Natural killer cell (primary cell): ENCODE measurements at regions not wholly inside any gene's neighbourhood (a gene's known extent, or its start where the extent isn't known, plus 50 kb on each side); places are given as distances from the start of the nearest gene placed in this dataset.

Experiments used
- ATAC-seq, 3 donors: fragments of 150-1000 bp in 2 of 3; fragments of 200-7000 bp in 1 of 3; cut with Tn5 transposase; 1 replicate in 1 of 3; 2 replicates in 2 of 3; pipeline ENCODE4 v1.10.0; 2021; ENCODE audit warnings: mild to moderate bottlenecking in 2 of 3, moderate library complexity in 2 of 3
- DNase-seq, 2 donors: peaks; one replicate each; pipeline versions ENCODE4 v3.0.0 to v3.0.0-alpha.2; 2013 to 2021; ENCODE audit warnings: mixed read lengths in 1 of 2
- H3K27ac ChIP-seq: one replicate; pipeline ENCODE4 v1.5.1; 2013; ENCODE audit warnings: mild to moderate bottlenecking, low read length
- H3K27me3 ChIP-seq: one replicate; pipeline ENCODE4 v1.6.1; 2013; ENCODE audit warnings: low read length; ENCODE audit not compliant: control insufficient read depth, insufficient read depth
- H3K36me3 ChIP-seq: one replicate; pipeline ENCODE4 v1.6.1; 2013; ENCODE audit warnings: low read length; ENCODE audit not compliant: control insufficient read depth, insufficient read depth
- H3K4me1 ChIP-seq: one replicate; pipeline ENCODE4 v1.6.1; 2013; ENCODE audit warnings: low read length; ENCODE audit not compliant: control insufficient read depth, insufficient read depth
- H3K4me3 ChIP-seq: one replicate; pipeline ENCODE4 v1.5.1; 2013; ENCODE audit warnings: low read length
- H3K9me3 ChIP-seq: one replicate; pipeline ENCODE4 v1.6.1; 2013; ENCODE audit warnings: low read length; ENCODE audit not compliant: control insufficient read depth, insufficient read depth
- H3K27ac Mint-ChIP-seq, 2 donors: one replicate each; pipeline ENCODE4 v1.8.0; 2022; ENCODE audit warnings: mild to moderate bottlenecking in 2 of 2, mixed read lengths in 2 of 2, moderate library complexity in 1 of 2
- H3K27me3 Mint-ChIP-seq, 2 donors: one replicate each; pipeline ENCODE4 v1.8.0; 2022; ENCODE audit warnings: low read depth in 2 of 2, mixed read lengths in 2 of 2
- H3K36me3 Mint-ChIP-seq: one replicate; pipeline ENCODE4 v1.8.0; 2022; ENCODE audit warnings: mixed read lengths
- H3K4me1 Mint-ChIP-seq, 2 donors: one replicate each; pipeline ENCODE4 v1.8.0; 2022; ENCODE audit warnings: mixed read lengths in 2 of 2
- H3K4me3 Mint-ChIP-seq: one replicate; pipeline ENCODE4 v1.8.0; 2022; ENCODE audit warnings: mild to moderate bottlenecking, moderate library complexity, mixed read lengths
- H3K9me3 Mint-ChIP-seq, 2 donors: one replicate each; pipeline ENCODE4 v1.8.0; 2022; ENCODE audit warnings: mixed read lengths in 2 of 2
- WGBS: methylation state at CpG from one replicate; pipeline ENCODE4 v1.1.7; 2013; ENCODE audit warnings: missing lambda C conversion rate; ENCODE audit not compliant: insufficient coverage; 5-methylcytosine and 5-hydroxymethylcytosine counted together
- intact Hi-C: fragments of 100-400 bp; cut with micrococcal nuclease; formaldehyde crosslinking; loops from one replicate; pipeline ENCODE4 v1.14.2; 2022
- TF ChIP-seq, protein P1 (sequence below): fragments of 200-600 bp; IDR thresholded peaks from one replicate; pipeline ENCODE4 v1.8.0; 2022; ENCODE audit warnings: antibody characterized with exemption

- H3K4me1 Mint-ChIP-seq: no peaks in the 10 kb centered on the region
Observed at GRCh38 chr4:182174979-182175378, 68.2 kb upstream of the TENM3 start.

DNA sequence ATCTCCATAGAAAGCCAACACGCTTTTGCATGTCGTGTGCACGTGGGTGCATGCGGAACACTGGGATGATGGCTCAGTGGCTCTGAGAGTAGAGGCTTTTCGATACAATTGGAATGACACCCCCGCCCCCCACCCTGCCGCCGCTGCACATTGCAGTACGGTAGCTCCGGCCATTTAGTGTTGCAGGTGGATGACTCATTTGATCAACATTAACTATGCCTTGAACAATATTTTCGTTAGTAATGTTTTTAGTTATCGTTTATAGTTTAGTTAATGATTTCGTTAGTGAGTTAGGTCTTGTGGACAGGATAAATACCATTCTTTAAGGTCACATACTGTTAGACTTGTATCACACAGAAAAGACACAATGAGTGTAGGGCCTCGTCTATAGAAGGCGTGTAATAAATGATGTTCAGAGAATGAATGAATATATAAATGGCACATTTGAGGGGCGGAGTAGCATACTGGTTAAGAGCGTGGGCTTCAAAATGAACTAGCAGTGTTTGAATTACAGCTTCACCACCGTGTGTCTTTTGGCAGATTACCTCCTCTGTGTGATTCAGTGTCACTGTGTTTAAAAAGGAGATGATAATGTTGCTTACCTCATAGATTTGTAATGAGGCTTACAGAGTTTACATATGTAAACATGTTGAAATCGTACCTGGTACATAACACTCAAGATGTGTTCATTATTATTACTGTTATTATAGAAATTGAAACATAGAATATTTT lies 67.2 kb upstream of the TENM3 start:
- Histone ChIP-seq H3K27ac (no peak overlapping the region), H3K36me3 (no peaks in the 10 kb centered on the region), H3K27me3 (no peaks in the 10 kb centered on the region), H3K4me3 (no peak overlapping the region), H3K9me3 (no peaks in the 10 kb centered on the region), H3K4me1 (no peaks in the 10 kb centered on the region)
- ATAC-seq: no peak
- WGBS: 89% methylated on average over 17 of the region's 19 CpGs
- no peaks in the 10 kb centered on the region for H3K4me1 Mint-ChIP-seq
- DNase-seq: no peak
- no peaks in the 10 kb centered on the region for H3K27me3 Mint-ChIP-seq
- no peaks in the 10 kb centered on the region for H3K36me3 Mint-ChIP-seq
- no peak overlapping the region for H3K27ac Mint-ChIP-seq
- H3K4me3 Mint-ChIP-seq: no peak overlapping the region
- intact Hi-C loops: no loop called here
- peaks cover 0 to 2% of the 10 kb centered on the region in 2 donors for H3K9me3 Mint-ChIP-seq
- TF ChIP-seq, protein P1, sequence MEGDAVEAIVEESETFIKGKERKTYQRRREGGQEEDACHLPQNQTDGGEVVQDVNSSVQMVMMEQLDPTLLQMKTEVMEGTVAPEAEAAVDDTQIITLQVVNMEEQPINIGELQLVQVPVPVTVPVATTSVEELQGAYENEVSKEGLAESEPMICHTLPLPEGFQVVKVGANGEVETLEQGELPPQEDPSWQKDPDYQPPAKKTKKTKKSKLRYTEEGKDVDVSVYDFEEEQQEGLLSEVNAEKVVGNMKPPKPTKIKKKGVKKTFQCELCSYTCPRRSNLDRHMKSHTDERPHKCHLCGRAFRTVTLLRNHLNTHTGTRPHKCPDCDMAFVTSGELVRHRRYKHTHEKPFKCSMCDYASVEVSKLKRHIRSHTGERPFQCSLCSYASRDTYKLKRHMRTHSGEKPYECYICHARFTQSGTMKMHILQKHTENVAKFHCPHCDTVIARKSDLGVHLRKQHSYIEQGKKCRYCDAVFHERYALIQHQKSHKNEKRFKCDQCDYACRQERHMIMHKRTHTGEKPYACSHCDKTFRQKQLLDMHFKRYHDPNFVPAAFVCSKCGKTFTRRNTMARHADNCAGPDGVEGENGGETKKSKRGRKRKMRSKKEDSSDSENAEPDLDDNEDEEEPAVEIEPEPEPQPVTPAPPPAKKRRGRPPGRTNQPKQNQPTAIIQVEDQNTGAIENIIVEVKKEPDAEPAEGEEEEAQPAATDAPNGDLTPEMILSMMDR: no peak

More at GRCh38 chr4:182174979-182175378, 68.2 kb upstream of the TENM3 start:
- no peak for ATAC-seq
- Histone ChIP-seq H3K36me3 (no peaks in the 10 kb centered on the region), H3K9me3 (no peaks in the 10 kb centered on the region), H3K4me3 (no peak overlapping the region), H3K27ac (no peak overlapping the region), H3K4me1 (no peaks in the 10 kb centered on the region), H3K27me3 (no peaks in the 10 kb centered on the region)
- TF ChIP-seq, protein P1: no peak
- intact Hi-C loops: no loop called here
- no peaks in the 10 kb centered on the region for H3K36me3 Mint-ChIP-seq
- H3K27me3 Mint-ChIP-seq: no peaks in the 10 kb centered on the region
- H3K27ac Mint-ChIP-seq: no peak overlapping the region
- peaks cover 0 to 2% of the 10 kb centered on the region in 2 donors for H3K9me3 Mint-ChIP-seq
- DNase-seq: no peak
- WGBS: 67% methylated on average over 1 of the region's 1 CpG
- H3K4me3 Mint-ChIP-seq: no peak overlapping the region

DNA sequence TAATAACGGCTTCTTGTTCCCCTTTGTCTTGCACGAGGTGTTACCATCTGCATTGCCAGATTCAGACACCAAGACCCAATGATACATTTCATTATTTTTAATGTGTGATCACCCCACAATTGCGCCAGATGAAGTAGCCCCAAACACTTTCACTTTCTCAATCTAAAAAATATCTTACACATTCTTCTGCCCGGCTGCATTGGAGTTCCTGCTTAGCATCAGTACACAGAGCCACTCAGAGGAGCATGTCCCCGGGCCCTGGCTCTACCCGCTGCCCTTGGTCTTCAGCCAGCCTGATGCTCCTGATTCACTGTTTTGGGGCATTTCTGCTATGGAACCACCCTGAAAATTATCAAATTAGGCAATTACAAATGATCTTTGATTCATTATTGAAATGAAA lies 66.0 kb upstream of the TENM3 start:
- no peak overlapping the region for H3K27ac Mint-ChIP-seq
- H3K27me3 Mint-ChIP-seq: no peaks in the 10 kb centered on the region
- Histone ChIP-seq H3K4me1 (no peaks in the 10 kb centered on the region), H3K27me3 (no peaks in the 10 kb centered on the region), H3K27ac (no peak overlapping the region), H3K4me3 (no peak overlapping the region), H3K9me3 (no peaks in the 10 kb centered on the region), H3K36me3 (no peaks in the 10 kb centered on the region)
- peaks cover 0 to 2% of the 10 kb centered on the region in 2 donors for H3K9me3 Mint-ChIP-seq
- ATAC-seq (no peak), DNase-seq (no peak)
- H3K4me1 Mint-ChIP-seq: no peaks in the 10 kb centered on the region
- intact Hi-C loops: no loop called here
- TF ChIP-seq, protein P1: no peak
- WGBS: 89% methylated on average over 6 of the region's 6 CpGs
- H3K4me3 Mint-ChIP-seq: no peak overlapping the region
- no peaks in the 10 kb centered on the region for H3K36me3 Mint-ChIP-seq

- H3K27ac Mint-ChIP-seq: no peak overlapping the region
- Histone ChIP-seq H3K9me3 (no peaks in the 10 kb centered on the region), H3K27ac (no peak overlapping the region), H3K27me3 (no peaks in the 10 kb centered on the region), H3K4me1 (no peaks in the 10 kb centered on the region), H3K36me3 (no peaks in the 10 kb centered on the region), H3K4me3 (no peak overlapping the region)
- TF ChIP-seq, protein P1: no peak
- no CpG with 5 or more reads among the region's 1 CpG for WGBS
- ATAC-seq: no peak
- H3K36me3 Mint-ChIP-seq: no peaks in the 10 kb centered on the region
- no peaks in the 10 kb centered on the region for H3K4me1 Mint-ChIP-seq
- H3K27me3 Mint-ChIP-seq: no peaks in the 10 kb centered on the region
- DNase-seq: no peak
- intact Hi-C loops: no loop called here
- H3K4me3 Mint-ChIP-seq: no peak overlapping the region
- peaks cover 0 to 2% of the 10 kb centered on the region in 2 donors for H3K9me3 Mint-ChIP-seq
Observed at GRCh38 chr4:182179105-182179504, 64.1 kb upstream of the TENM3 start.
